ENCODE measurements at regions not wholly inside any gene's neighbourhood (a gene's known extent, or its start where the extent isn't known, plus 50 kb on each side); places are given as distances from the start of the nearest gene placed in this dataset.

GRCh38 chr3:66825375-66825774 lies 172.7 kb upstream of the KBTBD8 start:
- TF ChIP-seq HDAC6 (IDR thresholded peaks at IDR 0.05; ENCODE audit: low read depth, low read length): no peak
- no peak for TF ChIP-seq POLR2A (IDR thresholded peaks at IDR 0.05; ENCODE audit: control extremely low read depth in 1 of 2, low read depth in 2 of 2, low read length in 2 of 2)
- TF ChIP-seq CBX5 (IDR thresholded peaks at IDR 0.05; ENCODE audit: low read depth, low read length): no peak
- no peak for TF ChIP-seq GABPA (IDR thresholded peaks at IDR 0.05; ENCODE audit: borderline replicate concordance, insufficient read depth, low read length)
- no peak for TF ChIP-seq CTCF (IDR thresholded peaks at IDR 0.05; ENCODE audit: control extremely low read depth in 1 of 3, insufficient read depth in 1 of 3, low read depth in 1 of 3, low read length in 3 of 3)
- no peak for TF ChIP-seq POLR2AphosphoS5 (IDR thresholded peaks at IDR 0.05; ENCODE audit: low read depth, low read length)
- no peak for TF ChIP-seq YY1 (IDR thresholded peaks at IDR 0.05; ENCODE audit: low read depth, low read length)
- no peak for TF ChIP-seq RNF2 (IDR thresholded peaks at IDR 0.05; ENCODE audit: borderline replicate concordance, low read depth, low read length, missing control alignments, poor library complexity, severe bottlenecking)
- TF ChIP-seq SRF (IDR thresholded peaks at IDR 0.05; ENCODE audit: low read depth, low read length): no peak
- TF ChIP-seq EP300 (IDR thresholded peaks at IDR 0.05; ENCODE audit: borderline replicate concordance in 1 of 2, low read depth in 2 of 2, low read length in 2 of 2): no peak
- no peak for TF ChIP-seq SP2 (IDR thresholded peaks at IDR 0.05; ENCODE audit: low read length)
- no peak for TF ChIP-seq ATF2 (IDR thresholded peaks at IDR 0.05; ENCODE audit: low read length)

Data from H1 (cell line).